HG02973 (cell line): ENCODE measurements at regions not wholly inside any gene's neighbourhood (a gene's known extent, or its start where the extent isn't known, plus 50 kb on each side); places are given as distances from the start of the nearest gene placed in this dataset.

Source experiments
- ATAC-seq: cut with Tn5 transposase; IDR thresholded peaks from one replicate; pipeline ENCODE4 v1.9.1; 2021; ENCODE audit warnings: moderate library complexity; ENCODE audit not compliant: unreplicated experiment

DNA sequence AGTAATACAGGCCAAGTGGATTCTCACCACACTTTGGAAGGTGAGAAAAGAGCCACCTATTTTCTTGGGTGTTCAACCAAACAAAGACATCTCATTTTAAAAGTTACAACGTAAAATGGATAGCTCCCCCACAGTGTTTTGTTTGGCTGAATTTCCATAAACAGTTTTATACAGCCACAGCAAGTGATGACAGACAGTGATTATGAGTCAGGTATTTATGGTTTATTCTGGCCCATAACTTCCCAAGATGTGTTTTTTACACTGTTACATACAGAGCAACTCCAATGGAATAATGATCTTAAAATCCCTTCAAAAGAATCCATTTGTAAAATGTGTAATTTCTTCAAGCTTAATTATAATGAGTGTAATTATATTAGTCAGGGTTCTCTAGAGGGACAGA is 421.3 kb downstream of the TLE1 start:
- ATAC-seq, result no peak

DNA sequence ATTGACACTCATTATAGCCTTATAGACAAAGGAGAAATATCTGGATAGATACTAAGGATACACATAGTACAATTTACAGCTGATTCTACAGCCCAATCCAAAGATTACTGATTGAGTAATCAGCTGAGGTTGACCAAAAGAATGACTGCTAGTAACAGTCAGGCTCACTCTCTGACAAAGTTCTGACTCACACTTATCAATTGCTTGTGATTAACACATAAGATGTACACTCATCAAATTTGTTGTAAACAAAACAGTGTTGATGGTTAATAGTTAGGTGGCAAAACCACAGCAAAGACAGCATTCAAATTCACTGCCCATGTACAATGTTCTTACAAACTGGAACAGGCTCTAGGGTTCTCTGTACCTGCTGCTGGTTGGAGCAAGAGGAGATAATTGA is 422.7 kb downstream of the TLE1 start:
- no peak for ATAC-seq

DNA sequence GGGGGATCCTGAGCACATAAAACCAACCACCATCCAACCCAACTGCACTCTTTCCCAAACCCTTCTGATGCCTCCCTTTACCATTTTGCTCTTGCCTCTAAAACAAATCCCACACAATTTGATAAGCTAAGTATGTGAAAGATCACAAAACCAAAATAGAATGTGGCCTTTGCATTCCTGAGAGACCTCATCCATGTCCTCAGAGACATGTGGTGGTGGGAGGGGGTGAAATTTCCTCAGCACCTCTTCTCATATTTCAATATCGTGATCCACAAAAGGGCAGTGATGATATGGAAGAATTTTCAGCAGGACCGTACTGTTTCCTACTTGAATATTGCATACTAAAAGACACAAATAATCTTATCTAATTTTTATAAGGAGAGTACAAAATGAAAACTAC is 423.3 kb downstream of the TLE1 start:
- ATAC-seq, result no peak

DNA sequence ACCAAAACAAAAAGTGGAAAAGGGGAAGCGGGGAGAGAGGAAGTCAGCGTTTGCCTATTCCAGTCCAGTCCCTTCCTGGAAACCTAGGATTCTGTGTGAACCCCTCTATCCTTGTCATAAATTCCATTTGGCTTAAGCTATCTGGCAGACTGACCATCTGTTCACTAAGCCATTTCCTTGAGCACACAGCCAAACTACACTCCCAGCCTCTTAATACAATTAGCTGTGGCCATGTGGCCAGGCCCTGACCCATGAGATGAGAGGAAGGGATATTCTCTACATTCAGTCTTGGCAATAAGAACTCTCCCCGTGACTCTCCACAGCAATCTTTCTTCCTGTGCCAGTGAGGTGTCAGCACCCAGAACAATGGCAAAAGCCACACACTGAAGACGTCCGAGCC is 424.8 kb downstream of the TLE1 start:
- no peak for ATAC-seq

DNA sequence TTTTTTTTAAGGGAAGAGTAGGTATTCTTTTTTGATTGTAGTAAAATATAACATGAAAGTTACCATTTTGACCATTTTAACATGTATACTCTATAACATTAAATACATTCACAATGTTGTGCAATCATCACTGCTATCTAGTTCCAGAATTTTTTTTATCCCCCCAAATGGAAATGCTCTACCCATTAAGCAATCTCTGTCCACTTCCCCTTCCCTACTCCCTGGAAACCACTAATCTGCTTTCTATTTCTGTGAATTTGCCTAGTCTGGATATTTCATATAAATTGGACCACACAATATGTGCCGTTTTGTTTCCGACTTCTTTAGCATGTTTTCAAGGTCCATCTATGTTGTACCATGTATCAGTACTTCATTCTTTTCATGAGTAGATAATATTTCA is 429.5 kb downstream of the TLE1 start:
- ATAC-seq, result no peak

DNA sequence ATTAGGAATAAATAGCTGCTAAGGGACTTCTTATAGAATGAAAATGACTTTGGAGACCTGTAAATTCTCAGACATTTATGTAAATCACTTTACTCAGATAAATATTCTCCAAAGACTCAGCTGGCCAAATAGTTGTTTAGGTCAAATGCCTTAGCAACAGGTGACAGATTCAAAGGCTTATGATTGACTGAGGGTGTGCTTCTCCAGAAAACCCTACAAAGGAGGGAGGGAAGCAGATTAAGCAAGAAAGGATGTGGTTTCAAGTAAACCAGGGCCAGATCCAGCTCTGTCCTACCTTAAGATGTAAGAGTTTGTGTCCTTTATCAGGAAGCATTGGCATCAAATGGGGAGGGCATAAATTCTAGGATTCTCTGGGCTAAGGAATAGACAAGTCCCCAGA is 433.0 kb downstream of the TLE1 start:
- no peak for ATAC-seq

DNA sequence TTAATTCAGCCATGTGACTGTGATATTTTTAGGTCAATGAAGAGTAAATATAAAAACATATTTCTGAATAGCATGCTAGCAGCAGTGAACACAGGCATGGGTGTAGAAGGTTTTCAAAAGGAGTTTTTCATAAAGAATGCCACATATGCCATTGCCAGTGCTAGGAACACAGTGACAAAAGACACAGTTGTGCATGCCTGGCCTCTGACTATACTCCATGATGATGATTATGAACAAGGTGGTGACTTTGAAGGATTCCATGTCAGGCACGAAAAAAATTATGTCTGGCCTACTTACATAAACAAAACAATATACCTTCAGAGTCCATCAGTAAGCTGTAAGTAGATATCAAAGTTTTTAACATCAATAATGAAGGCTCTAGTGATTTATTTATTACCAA is 438.7 kb downstream of the TLE1 start:
- no peak for ATAC-seq

DNA sequence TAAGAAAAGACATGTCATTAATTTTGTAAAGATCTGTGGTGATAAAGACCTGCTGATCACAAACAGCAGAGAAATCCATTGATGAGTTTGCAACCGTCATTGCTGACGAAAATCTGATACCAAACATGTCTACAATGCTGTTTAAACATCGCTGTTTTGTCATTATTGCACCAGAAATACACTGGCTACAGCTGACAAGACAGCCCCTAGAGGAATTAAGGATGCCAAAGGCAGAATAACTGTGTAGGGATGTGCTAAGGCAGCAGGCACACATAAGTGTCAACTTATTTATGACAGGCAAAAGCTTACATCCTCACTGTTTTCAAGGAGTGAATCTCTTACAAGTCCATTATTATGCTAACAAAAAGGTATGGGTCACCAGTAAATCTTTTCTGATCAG is 439.3 kb downstream of the TLE1 start:
- no peak for ATAC-seq

DNA sequence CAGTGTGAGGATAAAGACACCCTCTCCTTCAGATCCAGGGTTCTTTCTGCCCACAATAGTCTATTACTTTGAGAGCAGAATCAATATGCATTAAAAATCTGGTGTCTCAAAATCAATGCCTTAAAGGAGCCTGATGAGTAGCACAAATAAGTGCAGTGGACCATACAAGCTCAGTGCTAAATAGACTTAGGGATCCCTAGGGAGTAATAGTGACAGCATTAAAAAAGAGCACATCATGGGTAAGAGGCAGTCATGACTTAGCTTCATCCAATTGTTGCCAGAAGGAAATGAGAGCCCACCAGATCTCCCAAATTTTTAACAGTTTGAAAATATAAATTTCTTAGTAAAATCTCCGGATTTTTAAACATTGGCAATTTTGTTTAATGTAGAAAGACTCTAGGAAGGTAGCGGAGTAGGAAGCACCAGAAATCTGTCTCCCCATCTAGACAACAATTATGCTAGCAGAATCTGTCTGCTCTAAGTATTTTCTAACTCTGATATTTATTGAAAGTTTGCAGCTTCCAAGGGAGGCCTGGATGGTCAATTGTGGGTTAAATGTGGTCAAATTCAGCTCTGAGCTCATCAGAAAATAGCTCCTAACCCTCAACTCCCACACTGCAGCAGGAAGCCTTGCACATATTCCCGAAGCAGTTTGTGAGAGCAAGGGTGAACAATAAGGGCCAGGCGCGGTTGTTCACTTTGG is 443.9 kb downstream of the TLE1 start:
- no peak for ATAC-seq

DNA sequence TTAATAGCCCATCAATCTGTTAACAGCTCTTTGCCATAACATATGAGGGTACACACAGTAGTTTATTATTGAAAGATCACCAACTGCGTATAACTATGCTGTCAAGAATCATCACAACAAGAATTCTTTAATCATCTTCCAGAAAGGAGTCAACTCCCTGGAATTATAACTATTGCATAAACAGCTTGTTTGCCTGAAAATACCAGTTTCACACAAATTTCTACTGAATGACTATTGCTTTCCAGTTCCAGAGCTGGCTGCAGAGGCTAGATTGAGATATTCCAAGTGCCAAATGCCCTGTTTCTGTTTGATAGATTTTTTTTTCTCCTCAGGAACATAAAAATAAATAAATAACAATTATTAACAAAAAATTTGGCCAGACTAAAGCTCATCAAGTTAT is 444.7 kb downstream of the TLE1 start:
- ATAC-seq, result no peak

DNA sequence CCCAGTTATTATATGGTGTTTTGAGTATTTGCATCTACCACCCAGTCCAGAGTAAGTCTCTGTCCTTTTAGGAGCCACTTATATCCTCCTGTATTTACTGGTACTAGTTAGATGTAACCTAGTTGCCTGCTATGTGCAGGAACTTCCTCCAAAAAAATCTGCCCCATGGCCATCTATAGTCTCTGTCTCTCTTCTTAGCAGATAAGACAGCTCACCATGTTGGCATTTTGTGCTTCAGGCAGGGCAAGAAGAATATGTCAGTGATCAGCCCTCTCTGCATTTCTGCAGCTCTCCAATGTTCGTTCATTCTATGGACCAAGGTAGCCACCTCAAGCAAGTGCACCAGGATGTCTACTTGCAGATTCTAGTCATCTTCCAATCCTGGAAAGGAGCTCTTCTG is 446.5 kb downstream of the TLE1 start:
- no peak for ATAC-seq

DNA sequence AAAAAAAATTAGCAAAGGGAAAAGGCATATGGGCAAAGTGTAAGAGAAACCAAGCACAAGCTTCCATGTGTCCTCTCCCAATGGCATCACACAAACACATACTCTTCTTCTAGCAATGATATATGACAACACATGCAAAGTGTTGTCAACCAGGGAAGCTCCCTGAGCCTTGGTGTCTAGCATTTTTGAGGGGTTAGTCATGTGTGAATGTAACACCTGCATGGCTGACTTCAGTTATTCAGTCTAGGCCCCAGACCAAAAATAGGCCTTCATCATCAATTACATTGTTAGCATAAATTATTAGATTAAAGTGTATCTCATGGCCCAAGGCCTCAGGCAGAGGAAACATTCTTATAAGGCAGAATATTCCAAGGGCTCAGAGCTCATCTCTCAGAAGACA is 450.0 kb downstream of the TLE1 start:
- no peak for ATAC-seq

DNA sequence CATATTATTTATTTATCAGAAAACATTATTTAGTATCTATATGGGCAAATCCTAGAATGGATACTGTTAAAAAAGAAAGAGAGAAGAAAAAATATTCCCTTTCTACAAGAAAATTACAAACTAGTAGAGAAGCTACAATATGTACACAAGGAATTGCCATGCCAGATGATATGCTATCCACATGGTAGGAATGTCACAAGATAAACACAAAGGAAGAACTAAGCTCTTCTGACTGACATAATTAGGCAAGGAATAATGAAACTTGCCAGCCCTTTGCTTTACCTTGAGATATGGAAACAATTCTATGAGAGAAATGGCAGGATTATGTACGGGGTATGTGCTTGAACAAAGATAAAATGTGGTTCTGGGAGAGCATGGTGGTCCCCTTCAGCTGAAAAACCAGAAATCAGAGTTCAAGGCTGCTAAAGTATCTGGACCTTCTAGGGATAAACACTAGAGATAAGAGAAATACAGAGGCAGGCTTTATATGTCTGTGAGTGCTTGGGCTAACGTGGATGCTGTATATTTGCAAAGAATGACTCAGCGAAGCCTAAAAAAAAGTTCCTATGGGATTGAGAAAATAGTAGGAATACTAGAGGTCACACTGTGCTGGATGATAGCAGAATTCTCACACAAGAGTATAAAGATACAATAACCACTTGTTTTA is 451.6 kb downstream of the TLE1 start:
- ATAC-seq, result no peak

DNA sequence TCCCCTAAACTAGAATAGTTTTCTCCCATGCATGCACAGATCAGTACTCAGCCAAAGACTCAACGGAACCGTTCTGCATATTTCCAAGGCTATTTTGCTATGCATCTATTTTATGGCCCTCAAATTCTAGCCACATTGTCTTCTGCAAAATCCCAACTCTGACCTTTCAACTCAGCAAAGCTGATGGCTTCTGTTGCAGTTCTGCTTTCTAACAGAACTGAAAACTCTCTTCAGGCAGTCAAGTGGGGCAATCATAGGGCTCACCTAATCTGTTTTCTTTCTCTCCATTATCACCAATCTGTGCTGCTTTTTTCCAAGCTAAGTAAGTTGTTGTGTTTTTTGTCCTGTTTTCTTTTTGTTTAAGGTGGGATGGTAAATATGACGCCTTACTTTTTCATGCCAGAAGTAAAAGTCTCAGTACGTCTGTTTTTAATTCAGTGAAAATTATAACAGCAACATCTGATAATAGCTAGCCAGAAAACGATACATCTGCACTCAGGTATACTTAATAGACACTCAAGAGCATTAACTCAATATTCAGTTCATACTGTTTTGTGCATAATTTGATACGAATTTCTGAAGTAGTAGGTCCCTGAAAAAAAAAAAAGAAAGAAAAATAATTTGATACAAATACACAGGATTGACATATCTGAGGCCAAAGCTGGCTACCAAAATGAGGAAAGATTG is 454.3 kb downstream of the TLE1 start:
- no peak for ATAC-seq

DNA sequence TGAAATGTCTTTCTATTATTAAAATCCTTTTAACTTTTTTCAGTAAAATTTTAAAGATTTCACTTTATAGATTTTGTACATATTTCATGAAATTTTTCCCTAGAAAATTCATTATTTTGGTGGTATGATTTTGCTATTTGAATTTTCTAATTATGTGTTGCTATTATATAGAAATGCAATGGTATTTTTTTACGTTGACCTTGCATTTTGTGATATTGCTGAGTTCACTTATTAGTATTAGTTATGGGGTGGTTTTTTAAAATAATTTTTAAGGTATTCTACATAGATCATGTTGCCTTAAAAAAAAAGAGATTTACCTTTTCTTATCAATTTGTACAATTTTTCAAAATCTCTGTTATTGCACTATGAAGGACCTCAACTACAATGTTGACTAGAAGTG is 458.3 kb downstream of the TLE1 start:
- ATAC-seq, result no peak

DNA sequence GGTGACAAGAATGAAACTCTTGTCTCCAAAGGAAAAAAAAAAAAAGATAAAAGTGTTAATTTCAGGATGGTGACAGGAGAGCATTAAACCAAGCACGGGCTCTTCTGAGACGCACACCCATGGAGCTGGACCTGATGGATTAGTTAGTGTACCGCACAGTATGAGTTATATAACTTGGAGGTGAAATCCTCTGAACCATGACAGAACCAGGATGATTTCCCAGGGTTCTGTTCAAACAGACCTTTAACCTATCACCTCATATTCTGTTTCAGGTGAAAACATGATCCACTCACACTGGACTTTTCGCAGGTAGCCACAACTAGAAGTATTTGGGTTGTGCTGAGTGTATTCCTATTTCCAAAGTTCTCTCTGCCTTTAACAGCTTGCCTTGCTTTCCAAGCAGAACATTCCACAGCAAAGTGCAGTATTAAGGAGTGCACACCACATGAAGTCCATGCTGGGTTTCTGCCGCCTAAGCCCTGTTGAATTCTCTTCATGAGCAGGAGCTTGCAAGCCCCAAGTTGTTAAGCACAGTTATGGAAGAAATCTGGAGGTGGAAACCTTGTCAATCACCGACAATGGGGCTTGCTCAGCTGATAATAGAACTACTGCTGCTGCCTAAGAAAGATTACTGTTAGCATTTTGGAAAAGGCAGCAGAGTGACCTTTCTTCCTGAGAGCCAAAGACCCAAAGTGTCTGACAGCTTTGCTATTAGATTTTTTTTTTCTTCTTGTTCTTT is 461.7 kb downstream of the TLE1 start:
- ATAC-seq, result no peak

DNA sequence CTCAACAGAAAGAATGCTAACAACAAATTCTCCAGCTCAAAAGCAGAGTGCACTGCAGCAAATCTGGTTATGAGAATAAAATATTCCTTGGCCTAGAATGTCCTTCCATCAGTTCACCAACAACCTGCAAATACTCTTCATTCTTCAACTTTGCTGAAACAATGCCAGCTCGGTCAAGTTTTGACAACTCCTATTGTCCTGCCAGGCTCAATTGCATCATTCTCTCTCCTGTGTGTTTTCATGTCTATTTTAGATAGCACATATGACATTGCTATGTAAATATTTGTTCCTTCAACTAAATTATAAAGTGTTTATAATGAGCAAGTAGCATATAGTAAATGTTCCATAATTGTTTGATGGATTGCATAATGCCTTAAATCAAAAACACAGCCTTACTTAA is 463.8 kb downstream of the TLE1 start:
- no peak for ATAC-seq

DNA sequence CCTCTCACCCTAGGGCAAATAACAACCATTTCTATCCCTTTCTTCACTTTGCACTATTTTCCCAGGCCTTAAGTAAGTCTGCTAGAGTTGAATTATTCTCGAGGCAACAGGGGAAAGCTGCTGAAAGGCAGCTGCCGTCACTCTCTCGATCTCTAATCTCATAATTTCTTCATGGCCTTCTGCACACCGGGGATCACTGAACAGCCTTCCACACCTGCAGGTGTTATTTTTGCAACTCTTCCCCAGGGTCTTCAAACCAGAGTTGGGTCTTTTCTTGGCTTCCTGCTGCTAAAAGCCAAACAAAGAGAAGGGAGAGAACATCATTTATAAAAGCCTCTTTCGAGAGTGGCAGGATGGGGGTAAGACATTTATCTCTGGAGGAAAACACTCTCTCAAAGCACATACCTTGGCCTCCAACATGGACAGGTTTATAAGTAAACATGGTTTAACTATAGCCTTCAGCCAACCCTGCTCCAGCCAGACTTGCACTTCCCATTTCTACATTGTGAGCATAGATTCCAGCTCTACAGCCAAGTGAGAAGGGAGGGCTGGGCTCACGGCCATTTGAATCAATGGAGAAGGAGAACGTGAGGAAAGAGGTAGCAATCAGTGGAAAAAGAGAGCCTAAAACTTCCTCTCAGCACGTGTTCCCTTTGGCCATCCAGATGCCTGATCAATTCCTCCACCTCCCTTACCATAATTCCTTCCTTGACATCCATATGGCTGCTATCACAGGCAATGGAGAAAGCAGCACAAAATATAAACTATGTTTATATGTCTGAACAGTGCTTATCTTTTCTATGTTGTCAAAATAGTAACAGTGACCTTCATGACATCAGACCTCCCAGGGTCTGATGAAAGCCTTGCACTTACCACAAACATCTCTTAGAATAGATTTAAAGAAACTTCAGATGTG is 464.9 kb downstream of the TLE1 start:
- no peak for ATAC-seq

DNA sequence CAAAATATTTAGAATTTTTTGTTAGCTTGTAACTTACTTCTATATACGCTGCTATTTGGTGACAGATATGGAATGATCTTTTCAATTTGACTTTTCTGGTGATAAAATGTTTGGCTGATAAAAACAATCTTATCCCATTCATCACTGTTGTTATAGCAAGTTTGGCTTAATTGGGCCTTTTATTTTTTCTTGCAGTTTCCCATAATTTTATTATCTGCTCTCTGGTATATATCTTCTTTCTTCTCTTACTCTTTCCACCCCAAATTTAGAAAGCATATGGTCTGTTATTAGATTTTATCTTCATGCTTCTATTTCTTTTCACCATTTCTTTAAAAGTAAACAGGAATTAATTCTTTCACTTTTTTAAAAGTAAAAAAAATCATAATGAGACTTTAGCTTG is 474.4 kb downstream of the TLE1 start:
- ATAC-seq, result no peak

DNA sequence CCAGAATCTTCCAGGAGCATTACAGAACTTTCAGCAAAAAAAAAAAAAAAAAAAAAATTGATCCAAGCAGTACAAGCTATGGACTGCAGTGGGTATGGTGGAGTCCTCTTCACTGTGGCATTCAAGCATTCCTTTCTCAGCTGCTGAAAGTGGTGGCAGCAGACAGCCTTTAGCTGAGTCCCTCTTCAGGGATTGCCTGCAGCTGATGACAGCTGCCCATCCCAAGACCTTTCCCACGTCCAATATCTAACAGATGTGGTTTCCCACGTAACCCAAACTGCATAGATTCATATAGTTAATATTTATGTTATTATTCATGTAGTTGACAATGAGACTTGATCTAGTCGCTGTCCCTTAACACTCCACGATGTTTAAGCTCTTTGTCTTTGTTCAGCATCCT is 475.9 kb downstream of the TLE1 start:
- no peak for ATAC-seq

DNA sequence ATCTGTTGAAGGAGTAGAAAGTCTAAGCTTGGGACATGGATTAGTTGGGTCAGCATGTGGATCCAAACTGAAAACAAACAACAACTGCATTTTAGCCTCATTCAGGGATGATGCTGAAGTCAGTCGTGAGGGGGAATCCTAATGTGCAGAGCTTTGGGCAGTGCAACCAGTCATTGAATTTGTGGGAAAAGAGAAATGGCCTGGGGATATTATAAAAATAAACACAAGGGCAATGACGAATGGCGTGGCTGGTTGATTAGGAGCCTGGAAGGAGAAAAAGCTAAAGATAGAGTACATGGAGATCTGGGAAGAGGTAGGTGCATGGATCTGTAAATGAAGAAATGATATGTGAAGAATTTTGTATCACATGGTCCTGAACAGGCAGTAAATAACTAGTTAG is 477.6 kb downstream of the TLE1 start:
- no peak for ATAC-seq
